ENCODE measurements at regions not wholly inside any gene's neighbourhood (a gene's known extent, or its start where the extent isn't known, plus 50 kb on each side); places are given as distances from the start of the nearest gene placed in this dataset.

DNA sequence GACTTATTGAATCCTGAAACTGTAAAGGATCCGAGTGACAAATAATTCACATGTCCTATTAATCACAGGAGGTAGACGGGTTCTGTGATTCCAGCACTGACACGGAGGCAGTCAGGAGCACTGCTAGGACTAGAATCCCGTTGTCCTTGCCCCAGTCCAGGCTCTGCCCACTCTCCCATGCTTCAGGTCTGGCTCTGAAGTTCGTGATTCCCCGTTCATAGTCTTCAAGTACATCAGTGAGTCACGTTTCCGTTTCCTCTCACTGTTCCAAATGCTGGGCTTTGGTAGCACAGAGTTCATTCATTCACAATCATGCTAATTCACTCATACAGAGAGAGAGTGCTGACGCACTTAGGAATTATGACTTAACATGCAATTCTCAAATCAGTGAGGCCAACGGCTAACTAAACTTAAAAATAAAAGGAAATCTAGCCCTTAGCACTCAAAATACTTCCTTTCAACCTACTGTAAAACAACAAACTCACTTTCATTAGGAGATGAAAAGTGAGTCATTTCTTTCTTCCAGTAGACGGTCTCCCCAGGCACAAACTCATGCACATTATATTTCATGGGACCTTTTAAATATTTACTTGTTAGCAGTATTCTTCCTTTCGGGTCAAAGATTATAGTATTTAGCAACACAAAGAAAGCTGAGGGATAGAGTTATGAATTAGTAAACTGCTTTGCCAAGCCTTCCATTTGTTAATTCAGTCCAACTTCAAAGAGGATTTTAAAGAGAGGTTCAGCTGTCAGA is 94.0 kb upstream of the NHSL1 start:
- no peaks in the 10 kb centered on the region for H3K27me3 ChIP-seq (replicated peaks; ENCODE audit: insufficient read depth)
- intact Hi-C loops (cut with DNase I) = no loop called here
- no peaks in the 10 kb centered on the region for H3K4me1 ChIP-seq (replicated peaks)
- no peak overlapping the region for H3K27ac ChIP-seq
- no peak overlapping the region for H3K4me3 ChIP-seq
- no peaks in the 10 kb centered on the region for H3K36me3 ChIP-seq
- peak; percentile 11 for DNase-seq (ENCODE audit: low spot score)
- H3K9me3 ChIP-seq = no peaks in the 10 kb centered on the region
- 5% methylated on average over 12 of the region's 12 CpGs for WGBS
- peak; percentile 31 for TF ChIP-seq POLR2AphosphoS5 (IDR thresholded peaks at IDR 0.05)
- TF ChIP-seq, protein P1, sequence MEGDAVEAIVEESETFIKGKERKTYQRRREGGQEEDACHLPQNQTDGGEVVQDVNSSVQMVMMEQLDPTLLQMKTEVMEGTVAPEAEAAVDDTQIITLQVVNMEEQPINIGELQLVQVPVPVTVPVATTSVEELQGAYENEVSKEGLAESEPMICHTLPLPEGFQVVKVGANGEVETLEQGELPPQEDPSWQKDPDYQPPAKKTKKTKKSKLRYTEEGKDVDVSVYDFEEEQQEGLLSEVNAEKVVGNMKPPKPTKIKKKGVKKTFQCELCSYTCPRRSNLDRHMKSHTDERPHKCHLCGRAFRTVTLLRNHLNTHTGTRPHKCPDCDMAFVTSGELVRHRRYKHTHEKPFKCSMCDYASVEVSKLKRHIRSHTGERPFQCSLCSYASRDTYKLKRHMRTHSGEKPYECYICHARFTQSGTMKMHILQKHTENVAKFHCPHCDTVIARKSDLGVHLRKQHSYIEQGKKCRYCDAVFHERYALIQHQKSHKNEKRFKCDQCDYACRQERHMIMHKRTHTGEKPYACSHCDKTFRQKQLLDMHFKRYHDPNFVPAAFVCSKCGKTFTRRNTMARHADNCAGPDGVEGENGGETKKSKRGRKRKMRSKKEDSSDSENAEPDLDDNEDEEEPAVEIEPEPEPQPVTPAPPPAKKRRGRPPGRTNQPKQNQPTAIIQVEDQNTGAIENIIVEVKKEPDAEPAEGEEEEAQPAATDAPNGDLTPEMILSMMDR (IDR thresholded peaks at IDR 0.05) = no peak

DNA sequence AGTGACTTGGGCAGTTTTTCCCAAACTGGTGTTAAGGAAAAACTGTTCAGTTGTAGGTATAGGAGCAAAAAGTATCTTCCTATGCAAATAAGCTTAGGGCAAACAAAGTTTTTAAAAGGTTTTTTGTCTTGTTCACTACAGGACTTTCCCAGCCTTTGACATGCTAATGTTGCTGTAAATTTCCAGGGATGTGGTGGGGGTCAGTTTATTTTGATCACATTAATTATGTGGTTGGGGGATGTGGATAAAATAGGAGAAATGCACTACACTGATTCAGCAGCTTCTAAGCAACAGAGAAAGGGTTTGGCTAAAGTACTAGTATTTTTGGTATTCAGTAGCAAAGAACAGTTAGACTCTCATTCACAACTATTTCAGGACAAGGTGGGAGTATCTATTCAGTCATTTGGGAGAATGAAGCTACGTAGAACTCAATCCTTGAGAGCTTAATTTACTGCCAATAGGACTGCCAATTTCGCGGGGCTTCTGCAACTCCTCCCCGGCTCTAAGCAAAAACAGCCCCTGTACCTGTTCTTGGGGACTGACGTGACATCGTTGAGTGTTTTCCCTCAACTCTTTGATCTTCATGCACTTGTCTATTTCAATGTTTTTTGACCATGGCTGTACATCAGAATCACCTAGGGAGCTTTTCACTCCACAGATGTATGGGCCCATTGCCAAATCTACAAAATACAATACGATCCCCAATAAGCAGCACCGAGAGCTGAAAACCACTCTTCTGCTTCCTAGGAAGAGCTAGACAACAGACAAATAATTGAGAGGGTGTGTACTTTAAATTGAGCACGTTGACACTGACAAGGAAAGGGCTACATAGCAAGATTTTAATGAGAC is 94.8 kb upstream of the NHSL1 start:
- no peak overlapping the region for H3K27ac ChIP-seq
- H3K4me3 ChIP-seq = no peak overlapping the region
- intact Hi-C loops (cut with DNase I) = no loop called here
- TF ChIP-seq, protein P1 (IDR thresholded peaks at IDR 0.05) = no peak
- TF ChIP-seq POLR2AphosphoS5 (IDR thresholded peaks at IDR 0.05) (no peak), POLR2A (IDR thresholded peaks at IDR 0.05) (no peak)
- no peak for DNase-seq (ENCODE audit: low spot score)
- no peaks in the 10 kb centered on the region for H3K4me1 ChIP-seq (replicated peaks)
- no peaks in the 10 kb centered on the region for H3K36me3 ChIP-seq
- H3K27me3 ChIP-seq (replicated peaks; ENCODE audit: insufficient read depth) = no peaks in the 10 kb centered on the region
- 59% methylated on average over 9 of the region's 9 CpGs for WGBS
- no peaks in the 10 kb centered on the region for H3K9me3 ChIP-seq

DNA sequence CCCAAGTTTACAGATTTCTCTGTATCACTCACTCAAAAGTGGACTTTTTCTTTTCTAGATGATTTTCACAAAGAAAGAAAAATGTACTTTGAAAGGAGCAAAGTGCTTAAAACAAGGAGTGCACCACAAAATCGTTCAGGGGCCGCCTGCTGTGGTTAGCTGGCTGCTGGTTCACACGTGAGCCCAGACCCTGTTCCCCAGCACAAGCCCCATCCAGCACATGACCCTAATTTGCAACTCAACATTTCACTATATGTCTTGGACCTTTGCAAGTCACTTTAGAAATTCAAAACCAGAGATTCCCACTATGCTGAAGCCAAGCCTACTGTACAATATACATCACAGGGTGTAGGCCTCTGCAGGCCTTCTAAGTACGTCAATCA is 95.5 kb upstream of the NHSL1 start:
- Histone ChIP-seq H3K36me3 (no peaks in the 10 kb centered on the region), H3K27ac (no peak overlapping the region), H3K4me1 (replicated peaks) (no peaks in the 10 kb centered on the region), H3K27me3 (replicated peaks; ENCODE audit: insufficient read depth) (no peaks in the 10 kb centered on the region), H3K9me3 (no peaks in the 10 kb centered on the region), H3K4me3 (no peak overlapping the region)
- intact Hi-C loops (cut with DNase I) = no loop called here
- no peak for DNase-seq (ENCODE audit: low spot score)
- WGBS = 81% methylated on average over 4 of the region's 4 CpGs
- TF ChIP-seq POLR2AphosphoS5 (IDR thresholded peaks at IDR 0.05) (no peak), POLR2A (IDR thresholded peaks at IDR 0.05) (no peak)
- TF ChIP-seq, protein P1 (IDR thresholded peaks at IDR 0.05) = no peak

DNA sequence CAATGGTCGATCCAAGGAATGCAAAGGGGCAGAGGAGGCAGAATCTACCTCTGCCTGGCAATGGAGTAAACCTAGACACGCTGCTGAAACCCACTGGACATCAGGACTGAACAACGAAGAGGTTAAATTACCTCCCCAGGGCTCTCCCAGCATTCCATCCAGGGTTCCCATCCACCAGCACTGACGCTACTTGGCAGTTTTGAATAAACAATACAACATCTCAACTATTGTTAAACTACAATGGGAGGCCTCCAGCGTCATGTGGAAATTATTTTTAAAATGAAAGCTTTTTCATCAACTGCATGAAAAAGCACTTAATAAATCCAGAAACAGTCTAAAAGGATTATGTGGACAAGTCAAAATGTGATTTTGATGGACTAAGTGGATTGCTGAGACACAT is 96.8 kb upstream of the NHSL1 start:
- intact Hi-C loops (cut with DNase I) = no loop called here
- H3K27ac ChIP-seq = no peak overlapping the region
- H3K9me3 ChIP-seq = no peaks in the 10 kb centered on the region
- H3K36me3 ChIP-seq = no peaks in the 10 kb centered on the region
- H3K4me3 ChIP-seq = no peak overlapping the region
- no peak for DNase-seq (ENCODE audit: low spot score)
- WGBS = 82% methylated on average over 5 of the region's 5 CpGs
- TF ChIP-seq, protein P1 (IDR thresholded peaks at IDR 0.05) = no peak
- no peak for TF ChIP-seq POLR2A (IDR thresholded peaks at IDR 0.05)
- TF ChIP-seq POLR2AphosphoS5 (IDR thresholded peaks at IDR 0.05) = no peak
- no peaks in the 10 kb centered on the region for H3K27me3 ChIP-seq (replicated peaks; ENCODE audit: insufficient read depth)
- no peaks in the 10 kb centered on the region for H3K4me1 ChIP-seq (replicated peaks)
